ENCODE measurements at regions not wholly inside any gene's neighbourhood (a gene's known extent, or its start where the extent isn't known, plus 50 kb on each side); places are given as distances from the start of the nearest gene placed in this dataset.

- no peaks in the 10 kb centered on the region for H3K79me2 ChIP-seq (ENCODE audit: insufficient read depth, low read length)
- H3K9ac ChIP-seq (ENCODE audit: low read length) = no peak overlapping the region
- TF ChIP-seq REST (IDR thresholded peaks at IDR 0.05; ENCODE audit: low read depth) (no peak), ELF1 (IDR thresholded peaks at IDR 0.05; ENCODE audit: borderline replicate concordance, low read depth) (no peak), SIN3A (IDR thresholded peaks at IDR 0.05; ENCODE audit: low read depth) (no peak), EGR1 (IDR thresholded peaks at IDR 0.05; ENCODE audit: low read depth) (no peak), CEBPB (IDR thresholded peaks at IDR 0.05; ENCODE audit: low read depth) (no peak)
- no peak overlapping the region for H3K27ac ChIP-seq (ENCODE audit: low read depth, low read length)
- POLR2A ChIA-PET = no interaction called here
- no peak overlapping the region for H3K4me2 ChIP-seq (ENCODE audit: low read length)
- intact Hi-C loops (cut with micrococcal nuclease) = no loop called here
- no peaks in the 10 kb centered on the region for H3K36me3 ChIP-seq (ENCODE audit: control insufficient read depth in 1 of 2, insufficient read depth in 2 of 2, low read length in 2 of 2)
- no peaks in the 10 kb centered on the region for H3K4me1 ChIP-seq (ENCODE audit: control insufficient read depth in 1 of 2, insufficient read depth in 2 of 2, low read length in 2 of 2)
- H2AFZ ChIP-seq (ENCODE audit: low read depth, low read length, poor library complexity, severe bottlenecking) = no peak overlapping the region
- CTCF ChIA-PET = no interaction called here
- H3K4me3 ChIP-seq (replicated peaks in 1 of 2; ENCODE audit: low read depth in 1 of 2, low read length in 2 of 2) = no peak overlapping the region
- ATAC-seq = no peak
- no peaks in the 10 kb centered on the region for H4K20me1 ChIP-seq (ENCODE audit: insufficient read depth)
- DNase-seq (ENCODE audit: low read depth, low spot score) = no peak
- no peaks in the 10 kb centered on the region for H3K27me3 ChIP-seq (ENCODE audit: insufficient read depth, low read length)
- H3K9me2 ChIP-seq (ENCODE audit: insufficient read depth) = no peaks in the 10 kb centered on the region
- RAD21 ChIA-PET (ENCODE audit: low non-redundant PET in 1 of 2, low total read pairs in 2 of 2, uncharacterized antibody in 2 of 2, unreplicated experiment in 2 of 2) = no interaction called here
- BruUV-seq (replicated peaks) = no TSS peak
- no peaks in the 10 kb centered on the region for H3K9me3 ChIP-seq (ENCODE audit: control insufficient read depth in 1 of 2, insufficient read depth in 1 of 2, low read depth in 1 of 2, low read length in 2 of 2)
Observed at GRCh38 chr12:19867970-19868369, 428.7 kb downstream of the AEBP2 start.

GRCh38 chr12:19869413-19869812, 430.1 kb downstream of the AEBP2 start:
- Histone ChIP-seq H3K79me2 (ENCODE audit: insufficient read depth, low read length) (no peaks in the 10 kb centered on the region), H3K4me3 (replicated peaks in 1 of 2; ENCODE audit: low read depth in 1 of 2, low read length in 2 of 2) (no peak overlapping the region), H3K9ac (ENCODE audit: low read length) (no peak overlapping the region), H3K27me3 (ENCODE audit: insufficient read depth, low read length) (no peaks in the 10 kb centered on the region), H4K20me1 (ENCODE audit: insufficient read depth) (no peaks in the 10 kb centered on the region), H3K9me2 (ENCODE audit: insufficient read depth) (no peaks in the 10 kb centered on the region), H3K4me2 (ENCODE audit: low read length) (no peak overlapping the region), H3K4me1 (ENCODE audit: control insufficient read depth in 1 of 2, insufficient read depth in 2 of 2, low read length in 2 of 2) (no peaks in the 10 kb centered on the region), H3K9me3 (ENCODE audit: control insufficient read depth in 1 of 2, insufficient read depth in 1 of 2, low read depth in 1 of 2, low read length in 2 of 2) (no peaks in the 10 kb centered on the region), H3K36me3 (ENCODE audit: control insufficient read depth in 1 of 2, insufficient read depth in 2 of 2, low read length in 2 of 2) (no peaks in the 10 kb centered on the region), H2AFZ (ENCODE audit: low read depth, low read length, poor library complexity, severe bottlenecking) (no peak overlapping the region), H3K27ac (ENCODE audit: low read depth, low read length) (no peak overlapping the region)
- TF ChIP-seq REST (IDR thresholded peaks at IDR 0.05; ENCODE audit: low read depth) (no peak), POLR2A (IDR thresholded peaks at IDR 0.05; ENCODE audit: borderline replicate concordance, extremely low read depth, insufficient read depth, insufficient read length) (no peak), ZNF274 (IDR thresholded peaks at IDR 0.05; ENCODE audit: low read depth, low read length) (no peak)
- intact Hi-C loops (cut with micrococcal nuclease) = no loop called here
- ATAC-seq = no peak
- ChIA-PET CTCF (no interaction called here), RAD21 (ENCODE audit: low non-redundant PET in 1 of 2, low total read pairs in 2 of 2, uncharacterized antibody in 2 of 2, unreplicated experiment in 2 of 2) (no interaction called here), POLR2A (no interaction called here)
- BruUV-seq (replicated peaks) = no TSS peak
- no peak for DNase-seq (ENCODE audit: low read depth, low spot score)
